ENCODE measurements at regions not wholly inside any gene's neighbourhood (a gene's known extent, or its start where the extent isn't known, plus 50 kb on each side); places are given as distances from the start of the nearest gene placed in this dataset.

GRCh38 chr1:59032228-59032627 lies 248.4 kb upstream of the JUN start:
- DNase-seq, result no peak

- DNase-seq, result no peak
Measured at GRCh38 chr1:59033761-59034160, 249.9 kb upstream of the JUN start.

GRCh38 chr1:59034925-59035324 lies 251.1 kb upstream of the JUN start:
- no peak for DNase-seq

- DNase-seq, result no peak
Measured at GRCh38 chr1:59039551-59039950, 255.7 kb upstream of the JUN start.

- no peak for DNase-seq
Measured at GRCh38 chr1:59040486-59040885, 256.4 kb upstream of the FGGY start.

- no peak for DNase-seq
Measured at GRCh38 chr1:59041646-59042277, 255.1 kb upstream of the FGGY start.

GRCh38 chr1:59043796-59044195 lies 253.1 kb upstream of the FGGY start:
- no peak for DNase-seq

GRCh38 chr1:59044535-59045121 lies 252.3 kb upstream of the FGGY start:
- DNase-seq, result no peak

GRCh38 chr1:59045137-59045536 lies 251.8 kb upstream of the FGGY start:
- no peak for DNase-seq

GRCh38 chr1:59045636-59046035 lies 251.3 kb upstream of the FGGY start:
- no peak for DNase-seq

GRCh38 chr1:59046134-59046533 lies 250.8 kb upstream of the FGGY start:
- no peak for DNase-seq

GRCh38 chr1:59046730-59047157 lies 250.2 kb upstream of the FGGY start:
- no peak for DNase-seq

- no peak for DNase-seq
Measured at GRCh38 chr1:59051007-59051406, 245.9 kb upstream of the FGGY start.

GRCh38 chr1:59052166-59052590 lies 244.7 kb upstream of the FGGY start:
- DNase-seq, result no peak

GRCh38 chr1:59054172-59054571 lies 242.7 kb upstream of the FGGY start:
- no peak for DNase-seq

GRCh38 chr1:59055908-59056719 lies 240.8 kb upstream of the FGGY start:
- no peak for DNase-seq

GRCh38 chr1:59057211-59057694 lies 239.6 kb upstream of the FGGY start:
- no peak for DNase-seq

- DNase-seq, result no peak
Measured at GRCh38 chr1:59057796-59058195, 239.1 kb upstream of the FGGY start.

GRCh38 chr1:59058665-59059439 lies 238.0 kb upstream of the FGGY start:
- no peak for DNase-seq

- DNase-seq, result no peak
Measured at GRCh38 chr1:59061876-59062275, 235.0 kb upstream of the FGGY start.

GRCh38 chr1:59062743-59063142 lies 234.2 kb upstream of the FGGY start:
- no peak for DNase-seq

- no peak for DNase-seq
Measured at GRCh38 chr1:59063501-59063900, 233.4 kb upstream of the FGGY start.

- DNase-seq, result no peak
Measured at GRCh38 chr1:59064592-59064991, 232.3 kb upstream of the FGGY start.
